ENCODE measurements at regions not wholly inside any gene's neighbourhood (a gene's known extent, or its start where the extent isn't known, plus 50 kb on each side); places are given as distances from the start of the nearest gene placed in this dataset.

DNA sequence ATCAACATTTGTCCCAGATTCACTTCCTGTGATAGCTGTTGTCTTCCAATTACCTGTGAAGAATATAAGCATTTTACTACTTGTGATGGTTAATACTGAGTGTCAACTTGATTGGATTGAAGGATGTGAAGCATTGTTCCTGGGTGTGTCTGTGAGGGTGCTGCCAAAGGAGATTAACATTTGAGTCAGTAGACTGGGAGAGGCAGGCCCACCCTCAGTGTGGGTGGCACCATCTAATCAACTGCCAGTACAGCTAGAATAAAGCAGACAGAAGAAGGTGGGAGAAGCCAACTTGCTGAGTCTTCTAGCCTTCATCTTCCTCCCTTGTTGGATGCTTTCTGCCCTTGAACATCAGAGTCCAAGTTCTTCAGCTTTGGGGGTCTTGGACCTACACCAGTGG is 660.4 kb upstream of the GOT2 start:
- H3F3A ChIP-seq (ENCODE audit: insufficient read depth), result no peaks in the 10 kb centered on the region
- H3K4me3 ChIP-seq (ENCODE audit: insufficient read depth, low read length, poor library complexity, severe bottlenecking), result no peak overlapping the region
- H4K20me1 ChIP-seq (ENCODE audit: low read depth, low read length), result no peaks in the 10 kb centered on the region
- H3K27ac ChIP-seq (ENCODE audit: low read depth, low read length), result no peak overlapping the region
- H3K9me3 ChIP-seq (ENCODE audit: insufficient read depth, low read length), result no peaks in the 10 kb centered on the region
- no peak overlapping the region for H2AFZ ChIP-seq (ENCODE audit: low read depth, low read length, severe bottlenecking)
- no peaks in the 10 kb centered on the region for H3K36me3 ChIP-seq (ENCODE audit: low read length)
- H3K79me2 ChIP-seq (ENCODE audit: insufficient read depth, low read length), result no peaks in the 10 kb centered on the region
- TF ChIP-seq CTCF (IDR thresholded peaks at IDR 0.05; ENCODE audit: insufficient read depth, low read length, poor library complexity, severe bottlenecking), result no peak
- no peak for TF ChIP-seq EZH2phosphoT487 (conservative IDR thresholded peaks at IDR 0.05; ENCODE audit: low read length)
- no peak overlapping the region for H3K9ac ChIP-seq (ENCODE audit: low read length)
- H3K9me2 ChIP-seq (replicated peaks; ENCODE audit: insufficient read depth, low read length), result no peaks in the 10 kb centered on the region; the same call in 1 of the 2 replicates
- no peak overlapping the region for H3K4me2 ChIP-seq (ENCODE audit: low read depth, low read length, poor library complexity, severe bottlenecking)
- no peaks in the 10 kb centered on the region for H3K27me3 ChIP-seq (ENCODE audit: low read length)

DNA sequence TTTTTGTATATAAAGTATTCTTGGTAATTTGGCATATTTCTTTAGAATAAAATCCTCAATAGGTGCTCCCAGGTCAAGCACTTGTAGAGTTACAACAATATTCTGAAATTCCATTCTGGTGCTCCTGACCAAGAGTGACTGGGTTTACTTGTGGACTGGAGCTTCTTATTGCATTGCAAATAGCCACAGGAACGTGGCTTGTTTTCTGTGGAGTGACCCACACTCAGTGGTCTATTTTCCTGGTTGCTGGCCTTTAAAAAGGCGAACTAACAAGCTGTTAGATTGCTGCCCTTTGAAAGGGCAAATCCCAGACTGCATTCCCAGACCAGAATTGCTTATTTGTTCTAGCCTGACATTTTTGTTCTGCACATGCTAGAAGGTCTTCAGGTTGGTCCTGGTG is 658.8 kb upstream of the GOT2 start:
- no peak for TF ChIP-seq CTCF (IDR thresholded peaks at IDR 0.05; ENCODE audit: insufficient read depth, low read length, poor library complexity, severe bottlenecking)
- no peak for TF ChIP-seq EZH2phosphoT487 (conservative IDR thresholded peaks at IDR 0.05; ENCODE audit: low read length)
- no peaks in the 10 kb centered on the region for H3K27me3 ChIP-seq (ENCODE audit: low read length)
- H3K9me2 ChIP-seq (replicated peaks; ENCODE audit: insufficient read depth, low read length), result no peaks in the 10 kb centered on the region; the same call in 1 of the 2 replicates
- H3K4me2 ChIP-seq (ENCODE audit: low read depth, low read length, poor library complexity, severe bottlenecking), result no peak overlapping the region
- no peaks in the 10 kb centered on the region for H3F3A ChIP-seq (ENCODE audit: insufficient read depth)
- H3K4me3 ChIP-seq (ENCODE audit: insufficient read depth, low read length, poor library complexity, severe bottlenecking), result no peak overlapping the region
- H3K79me2 ChIP-seq (ENCODE audit: insufficient read depth, low read length), result no peaks in the 10 kb centered on the region
- H3K27ac ChIP-seq (ENCODE audit: low read depth, low read length), result no peak overlapping the region
- H2AFZ ChIP-seq (ENCODE audit: low read depth, low read length, severe bottlenecking), result no peak overlapping the region
- no peaks in the 10 kb centered on the region for H3K9me3 ChIP-seq (ENCODE audit: insufficient read depth, low read length)
- no peaks in the 10 kb centered on the region for H4K20me1 ChIP-seq (ENCODE audit: low read depth, low read length)
- no peak overlapping the region for H3K9ac ChIP-seq (ENCODE audit: low read length)
- H3K36me3 ChIP-seq (ENCODE audit: low read length), result no peaks in the 10 kb centered on the region

DNA sequence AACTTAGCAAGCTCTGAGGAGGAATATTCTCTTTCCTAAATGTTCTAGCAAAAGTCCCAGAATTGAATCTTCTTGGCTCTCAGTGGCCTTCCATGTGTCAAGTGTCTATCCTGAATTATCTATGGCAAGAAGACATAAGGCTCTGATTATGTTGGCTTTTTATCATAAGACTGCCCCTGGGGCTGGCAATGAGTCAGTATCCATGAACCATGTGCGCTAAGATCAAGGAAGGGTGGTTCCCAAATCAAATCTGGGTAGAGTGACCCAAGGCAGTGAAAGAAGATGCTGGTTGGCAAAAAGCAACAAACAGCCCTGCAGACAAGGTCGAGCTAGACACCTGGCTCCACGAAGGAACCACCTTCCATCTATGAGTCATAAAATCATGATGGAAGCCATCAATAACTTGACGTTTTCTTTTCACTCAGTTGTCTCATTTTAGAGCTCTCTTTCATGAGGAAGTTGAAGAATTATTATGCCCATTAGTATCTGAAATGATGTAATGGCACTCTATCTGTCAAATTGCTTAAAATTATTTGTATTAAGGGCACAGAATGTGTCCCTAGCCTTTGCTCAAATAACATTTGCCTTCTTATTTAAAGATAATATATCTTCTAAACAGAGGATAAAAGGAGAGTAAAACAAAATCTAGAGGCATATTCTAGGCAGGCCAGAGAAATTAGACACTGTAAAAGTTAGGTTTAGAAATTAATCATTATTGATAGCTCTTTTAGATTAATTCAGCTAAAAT is 657.7 kb upstream of the GOT2 start:
- H3K9me3 ChIP-seq (ENCODE audit: insufficient read depth, low read length), result no peaks in the 10 kb centered on the region
- H3K9me2 ChIP-seq (replicated peaks; ENCODE audit: insufficient read depth, low read length), result no peaks in the 10 kb centered on the region; the same call in 1 of the 2 replicates
- H2AFZ ChIP-seq (ENCODE audit: low read depth, low read length, severe bottlenecking), result no peak overlapping the region
- H3K79me2 ChIP-seq (ENCODE audit: insufficient read depth, low read length), result no peaks in the 10 kb centered on the region
- no peak overlapping the region for H3K27ac ChIP-seq (ENCODE audit: low read depth, low read length)
- H3K27me3 ChIP-seq (ENCODE audit: low read length), result no peaks in the 10 kb centered on the region
- no peaks in the 10 kb centered on the region for H3F3A ChIP-seq (ENCODE audit: insufficient read depth)
- no peak overlapping the region for H3K4me2 ChIP-seq (ENCODE audit: low read depth, low read length, poor library complexity, severe bottlenecking)
- no peak for TF ChIP-seq EZH2phosphoT487 (conservative IDR thresholded peaks at IDR 0.05; ENCODE audit: low read length)
- TF ChIP-seq CTCF (IDR thresholded peaks at IDR 0.05; ENCODE audit: insufficient read depth, low read length, poor library complexity, severe bottlenecking), result no peak
- H3K36me3 ChIP-seq (ENCODE audit: low read length), result no peaks in the 10 kb centered on the region
- no peak overlapping the region for H3K9ac ChIP-seq (ENCODE audit: low read length)
- H3K4me3 ChIP-seq (ENCODE audit: insufficient read depth, low read length, poor library complexity, severe bottlenecking), result no peak overlapping the region
- H4K20me1 ChIP-seq (ENCODE audit: low read depth, low read length), result no peaks in the 10 kb centered on the region

All from SU-DHL-6 (cell line).